ENCODE measurements at regions not wholly inside any gene's neighbourhood (a gene's known extent, or its start where the extent isn't known, plus 50 kb on each side); places are given as distances from the start of the nearest gene placed in this dataset.

DNA sequence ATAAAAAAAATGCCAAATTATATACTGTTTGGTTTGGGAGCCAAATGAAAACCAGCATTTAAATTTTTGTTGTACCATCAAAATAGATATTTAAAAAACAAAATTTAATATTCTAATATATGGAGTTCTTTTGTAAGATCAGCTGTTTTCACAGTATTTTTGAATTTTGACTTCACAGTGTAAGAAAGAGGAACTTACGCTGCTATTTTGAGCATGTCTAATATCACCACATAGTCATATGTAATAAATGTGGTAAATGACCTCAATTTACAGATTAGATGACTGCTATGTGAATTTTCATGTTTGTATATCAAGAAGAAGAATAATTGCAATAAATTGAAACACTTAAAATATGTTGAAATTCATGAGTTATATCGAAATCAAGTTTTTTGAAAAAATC, 189.6 kb downstream of the ARRDC4 start:
- no peak for ATAC-seq
- H3K9me3 ChIP-seq (ENCODE audit: control insufficient read depth in 1 of 2, insufficient read depth in 1 of 2, low read depth in 1 of 2, low read length in 2 of 2) = no peaks in the 10 kb centered on the region
- BruUV-seq (replicated peaks) = no TSS peak
- no peaks in the 10 kb centered on the region for H3K36me3 ChIP-seq (ENCODE audit: control insufficient read depth in 1 of 2, insufficient read depth in 2 of 2, low read length in 2 of 2)
- ChIA-PET POLR2A (no interaction called here), CTCF (no interaction called here), RAD21 (ENCODE audit: low non-redundant PET in 1 of 2, low total read pairs in 2 of 2, uncharacterized antibody in 2 of 2, unreplicated experiment in 2 of 2) (no interaction called here)
- no peak for DNase-seq (ENCODE audit: low read depth, low spot score)
- no peaks in the 10 kb centered on the region for H3K79me2 ChIP-seq (ENCODE audit: insufficient read depth, low read length)
- H3K9me2 ChIP-seq (ENCODE audit: insufficient read depth) = no peaks in the 10 kb centered on the region
- no peak overlapping the region for H3K9ac ChIP-seq (ENCODE audit: low read length)
- no peaks in the 10 kb centered on the region; the same call in 1 of the 2 replicates for H4K20me1 ChIP-seq (ENCODE audit: insufficient read depth)
- no peak overlapping the region for H2AFZ ChIP-seq (ENCODE audit: low read depth, low read length, poor library complexity, severe bottlenecking)
- no peaks in the 10 kb centered on the region for H3K27me3 ChIP-seq (ENCODE audit: insufficient read depth, low read length)
- H3K4me3 ChIP-seq (replicated peaks in 1 of 2; ENCODE audit: low read depth in 1 of 2, low read length in 2 of 2) = no peak overlapping the region
- H3K4me1 ChIP-seq (ENCODE audit: control insufficient read depth in 1 of 2, insufficient read depth in 2 of 2, low read length in 2 of 2) = no peaks in the 10 kb centered on the region
- H3K4me2 ChIP-seq (ENCODE audit: low read length) = no peak overlapping the region
- no peak overlapping the region for H3K27ac ChIP-seq (ENCODE audit: low read depth, low read length)
- intact Hi-C loops (cut with micrococcal nuclease) = no loop called here
- TF ChIP-seq, protein P1, sequence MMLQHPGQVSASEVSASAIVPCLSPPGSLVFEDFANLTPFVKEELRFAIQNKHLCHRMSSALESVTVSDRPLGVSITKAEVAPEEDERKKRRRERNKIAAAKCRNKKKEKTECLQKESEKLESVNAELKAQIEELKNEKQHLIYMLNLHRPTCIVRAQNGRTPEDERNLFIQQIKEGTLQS (IDR thresholded peaks at IDR 0.05) = no peak
- TF ChIP-seq FOSL1 (IDR thresholded peaks at IDR 0.05; ENCODE audit: low read depth) = no peak
- TF ChIP-seq CEBPB (IDR thresholded peaks at IDR 0.05; ENCODE audit: low read depth) = no peak
- TF ChIP-seq YY1 (IDR thresholded peaks at IDR 0.05; ENCODE audit: extremely low read depth, insufficient replicate concordance, low read depth, low read length) = no peak
- no peak for TF ChIP-seq SIN3A (IDR thresholded peaks at IDR 0.05; ENCODE audit: low read depth)
- no peak for TF ChIP-seq RAD21 (IDR thresholded peaks at IDR 0.05; ENCODE audit: low read depth)

- ChIA-PET POLR2A (no interaction called here), RAD21 (ENCODE audit: low non-redundant PET in 1 of 2, low total read pairs in 2 of 2, uncharacterized antibody in 2 of 2, unreplicated experiment in 2 of 2) (no interaction called here), CTCF (no interaction called here)
- Histone ChIP-seq H4K20me1 (ENCODE audit: insufficient read depth) (no peaks in the 10 kb centered on the region; the same call in 1 of the 2 replicates), H3K4me1 (ENCODE audit: control insufficient read depth in 1 of 2, insufficient read depth in 2 of 2, low read length in 2 of 2) (no peaks in the 10 kb centered on the region), H2AFZ (ENCODE audit: low read depth, low read length, poor library complexity, severe bottlenecking) (no peak overlapping the region), H3K27ac (ENCODE audit: low read depth, low read length) (no peak overlapping the region), H3K79me2 (ENCODE audit: insufficient read depth, low read length) (no peaks in the 10 kb centered on the region), H3K9me3 (ENCODE audit: control insufficient read depth in 1 of 2, insufficient read depth in 1 of 2, low read depth in 1 of 2, low read length in 2 of 2) (no peaks in the 10 kb centered on the region), H3K9ac (ENCODE audit: low read length) (no peak overlapping the region), H3K36me3 (ENCODE audit: control insufficient read depth in 1 of 2, insufficient read depth in 2 of 2, low read length in 2 of 2) (no peaks in the 10 kb centered on the region), H3K9me2 (ENCODE audit: insufficient read depth) (no peaks in the 10 kb centered on the region), H3K4me2 (ENCODE audit: low read length) (no peak overlapping the region), H3K27me3 (ENCODE audit: insufficient read depth, low read length) (no peaks in the 10 kb centered on the region), H3K4me3 (replicated peaks in 1 of 2; ENCODE audit: low read depth in 1 of 2, low read length in 2 of 2) (no peak overlapping the region)
- no peak for DNase-seq (ENCODE audit: low read depth, low spot score)
- TF ChIP-seq ZNF274 (IDR thresholded peaks at IDR 0.05; ENCODE audit: low read depth, low read length) (no peak), SRF (IDR thresholded peaks at IDR 0.05; ENCODE audit: low read depth) (no peak)
- TF ChIP-seq, protein P2, sequence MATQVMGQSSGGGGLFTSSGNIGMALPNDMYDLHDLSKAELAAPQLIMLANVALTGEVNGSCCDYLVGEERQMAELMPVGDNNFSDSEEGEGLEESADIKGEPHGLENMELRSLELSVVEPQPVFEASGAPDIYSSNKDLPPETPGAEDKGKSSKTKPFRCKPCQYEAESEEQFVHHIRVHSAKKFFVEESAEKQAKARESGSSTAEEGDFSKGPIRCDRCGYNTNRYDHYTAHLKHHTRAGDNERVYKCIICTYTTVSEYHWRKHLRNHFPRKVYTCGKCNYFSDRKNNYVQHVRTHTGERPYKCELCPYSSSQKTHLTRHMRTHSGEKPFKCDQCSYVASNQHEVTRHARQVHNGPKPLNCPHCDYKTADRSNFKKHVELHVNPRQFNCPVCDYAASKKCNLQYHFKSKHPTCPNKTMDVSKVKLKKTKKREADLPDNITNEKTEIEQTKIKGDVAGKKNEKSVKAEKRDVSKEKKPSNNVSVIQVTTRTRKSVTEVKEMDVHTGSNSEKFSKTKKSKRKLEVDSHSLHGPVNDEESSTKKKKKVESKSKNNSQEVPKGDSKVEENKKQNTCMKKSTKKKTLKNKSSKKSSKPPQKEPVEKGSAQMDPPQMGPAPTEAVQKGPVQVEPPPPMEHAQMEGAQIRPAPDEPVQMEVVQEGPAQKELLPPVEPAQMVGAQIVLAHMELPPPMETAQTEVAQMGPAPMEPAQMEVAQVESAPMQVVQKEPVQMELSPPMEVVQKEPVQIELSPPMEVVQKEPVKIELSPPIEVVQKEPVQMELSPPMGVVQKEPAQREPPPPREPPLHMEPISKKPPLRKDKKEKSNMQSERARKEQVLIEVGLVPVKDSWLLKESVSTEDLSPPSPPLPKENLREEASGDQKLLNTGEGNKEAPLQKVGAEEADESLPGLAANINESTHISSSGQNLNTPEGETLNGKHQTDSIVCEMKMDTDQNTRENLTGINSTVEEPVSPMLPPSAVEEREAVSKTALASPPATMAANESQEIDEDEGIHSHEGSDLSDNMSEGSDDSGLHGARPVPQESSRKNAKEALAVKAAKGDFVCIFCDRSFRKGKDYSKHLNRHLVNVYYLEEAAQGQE (IDR thresholded peaks at IDR 0.05; ENCODE audit: low read depth) = no peak
- ATAC-seq = no peak
- intact Hi-C loops (cut with micrococcal nuclease) = no loop called here
- no TSS peak for BruUV-seq (replicated peaks)
Observed at GRCh38 chr15:98150536-98150935, 190.0 kb downstream of the ARRDC4 start.
